Lung (tissue), 11 donors: ENCODE measurements at regions not wholly inside any gene's neighbourhood (a gene's known extent, or its start where the extent isn't known, plus 50 kb on each side); places are given as distances from the start of the nearest gene placed in this dataset.

Source experiments
- ATAC-seq: fragments of 200-7000 bp; cut with Tn5 transposase; one replicate; pipeline ENCODE4 v1.9.1; 2020; ENCODE audit warnings: moderate number of reproducible peaks; ENCODE audit not compliant: insufficient read depth, low FRiP score
- DNase-seq, 3 donors: peaks; one replicate each; pipeline ENCODE4 v3.0.0-alpha.2; 2013 to 2017
- H3K27ac ChIP-seq, 2 donors: one replicate each; pipeline ENCODE4 v1.5.1; 2013; ENCODE audit warnings: mild to moderate bottlenecking in 2 of 2, moderate library complexity in 2 of 2, control low read depth in 1 of 2, inconsistent platforms in 1 of 2, low read depth in 1 of 2, low read length in 1 of 2
- H3K27me3 ChIP-seq, 3 donors: one replicate each; pipeline ENCODE4 v1.5.1; 2013; ENCODE audit warnings: low read length in 2 of 3; ENCODE audit not compliant: control insufficient read depth in 3 of 3, insufficient read depth in 3 of 3
- H3K36me3 ChIP-seq, 4 donors: one replicate each; pipeline ENCODE4 v1.5.1; 2013; ENCODE audit warnings: low read length in 4 of 4, mild to moderate bottlenecking in 1 of 4, moderate library complexity in 1 of 4; ENCODE audit not compliant: control insufficient read depth in 4 of 4, insufficient read depth in 4 of 4
- H3K4me1 ChIP-seq, 5 donors: one replicate each; pipeline ENCODE4 v1.5.1; 2013; ENCODE audit warnings: low read length in 5 of 5, mild to moderate bottlenecking in 2 of 5, moderate library complexity in 1 of 5; ENCODE audit not compliant: control insufficient read depth in 5 of 5, insufficient read depth in 5 of 5
- H3K4me3 ChIP-seq: one replicate; pipeline ENCODE4 v1.5.1; 2013; ENCODE audit warnings: mild to moderate bottlenecking, control low read depth, moderate library complexity
- H3K9ac ChIP-seq, 2 donors: one replicate each; pipeline ENCODE4 v1.5.1; 2013; ENCODE audit warnings: low read length in 2 of 2, control low read depth in 1 of 2; ENCODE audit not compliant: insufficient read depth in 1 of 2
- H3K9me3 ChIP-seq, 4 donors: one replicate each; pipeline ENCODE4 v1.5.1; 2013; ENCODE audit warnings: low read length in 3 of 4, mild to moderate bottlenecking in 1 of 4, moderate library complexity in 1 of 4; ENCODE audit not compliant: control insufficient read depth in 4 of 4, insufficient read depth in 3 of 4
- WGBS, 2 donors: extraction: QIAGEN DNeasy Blood & Tissue Kit; methylation state at CpG; one replicate each; pipeline ENCODE4 v1.1.7; 2013; 5-methylcytosine and 5-hydroxymethylcytosine counted together
- TF ChIP-seq, protein P1 (sequence below): IDR thresholded peaks from 2 replicates; pipeline ENCODE4 v1.5.1; 2012; ENCODE audit warnings: mild to moderate bottlenecking; ENCODE audit errors: control extremely low read depth, extremely low read depth
- donor health status: control.
- donor health status: control.
- donor health status: Bipolar disorder and iron deficiency.
- donor health status: healthy.
- donor health status: DM: yes; HTN: yes; CAD: no.

DNA sequence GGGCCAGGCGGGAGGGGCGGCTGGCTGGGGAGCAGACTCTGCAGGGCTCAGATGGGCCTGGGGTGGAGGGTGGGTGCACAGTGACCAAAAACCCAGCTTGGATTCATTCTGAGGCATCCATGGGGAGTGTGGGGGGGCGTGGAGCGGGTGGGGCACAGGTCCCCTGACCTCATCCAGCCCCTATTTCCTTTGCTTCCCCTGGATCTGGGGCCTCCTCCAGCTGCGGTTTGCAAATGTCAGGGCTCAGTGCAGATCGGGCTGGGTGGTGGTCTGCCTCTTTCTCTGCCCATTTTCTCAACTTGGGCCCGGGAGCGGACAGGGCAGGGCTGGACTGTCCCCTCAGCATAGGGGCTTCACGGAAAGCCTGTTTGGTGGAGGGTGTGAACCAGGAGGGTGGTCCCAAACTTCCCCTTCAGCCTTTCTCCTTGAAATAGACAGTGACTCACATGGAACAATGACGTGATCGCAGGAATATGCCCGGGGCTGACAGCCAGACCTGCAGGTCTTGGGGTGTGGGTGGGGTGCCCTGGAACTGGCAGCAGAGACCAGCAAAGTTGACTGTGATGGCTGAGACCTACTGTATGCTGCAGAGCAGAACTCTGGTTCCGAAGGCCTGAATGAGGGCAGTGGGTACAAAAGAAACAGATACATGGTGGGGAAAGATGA lies 72.9 kb upstream of the PODXL start:
- ATAC-seq (no peak), DNase-seq (no peak)
- WGBS, 2 donors, result 62 to 74% methylated on average over 13 of the region's 13 CpGs

DNA sequence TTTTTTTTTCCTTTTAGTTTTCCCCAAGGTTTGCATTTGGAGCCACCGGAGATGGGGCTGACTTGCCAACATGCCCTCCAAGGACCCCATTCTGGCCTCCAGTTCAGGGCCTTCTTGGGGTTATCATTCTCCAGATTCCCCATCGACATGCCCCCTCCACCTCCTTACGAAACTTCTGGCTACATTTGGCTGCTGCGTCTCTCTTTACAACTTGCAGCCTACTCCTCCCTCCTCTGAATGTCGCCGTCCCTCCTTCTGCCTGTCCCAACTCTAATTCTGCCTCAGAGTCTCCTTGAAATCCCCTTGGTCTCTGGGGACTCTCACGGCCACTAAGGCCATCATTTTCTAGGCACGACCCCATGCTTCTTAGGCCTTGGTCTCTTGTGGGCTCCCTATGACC lies 72.2 kb upstream of the PODXL start:
- H3K36me3 ChIP-seq, result no peaks in the 10 kb centered on the region
- DNase-seq (no peak), ATAC-seq (no peak)
- H3K9me3 ChIP-seq, result peaks cover 0 to 2% (median 0%) of the 10 kb centered on the region in 4 donors
- no peaks in the 10 kb centered on the region for H3K27me3 ChIP-seq
- peak overlapping the region in 1 of 2 donors; percentile 18 for H3K27ac ChIP-seq
- 73 to 74% methylated on average over 8 of the region's 8 CpGs for WGBS, 2 donors
- H3K9ac ChIP-seq, result no peak overlapping the region
- TF ChIP-seq, protein P1, sequence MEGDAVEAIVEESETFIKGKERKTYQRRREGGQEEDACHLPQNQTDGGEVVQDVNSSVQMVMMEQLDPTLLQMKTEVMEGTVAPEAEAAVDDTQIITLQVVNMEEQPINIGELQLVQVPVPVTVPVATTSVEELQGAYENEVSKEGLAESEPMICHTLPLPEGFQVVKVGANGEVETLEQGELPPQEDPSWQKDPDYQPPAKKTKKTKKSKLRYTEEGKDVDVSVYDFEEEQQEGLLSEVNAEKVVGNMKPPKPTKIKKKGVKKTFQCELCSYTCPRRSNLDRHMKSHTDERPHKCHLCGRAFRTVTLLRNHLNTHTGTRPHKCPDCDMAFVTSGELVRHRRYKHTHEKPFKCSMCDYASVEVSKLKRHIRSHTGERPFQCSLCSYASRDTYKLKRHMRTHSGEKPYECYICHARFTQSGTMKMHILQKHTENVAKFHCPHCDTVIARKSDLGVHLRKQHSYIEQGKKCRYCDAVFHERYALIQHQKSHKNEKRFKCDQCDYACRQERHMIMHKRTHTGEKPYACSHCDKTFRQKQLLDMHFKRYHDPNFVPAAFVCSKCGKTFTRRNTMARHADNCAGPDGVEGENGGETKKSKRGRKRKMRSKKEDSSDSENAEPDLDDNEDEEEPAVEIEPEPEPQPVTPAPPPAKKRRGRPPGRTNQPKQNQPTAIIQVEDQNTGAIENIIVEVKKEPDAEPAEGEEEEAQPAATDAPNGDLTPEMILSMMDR, result no peak
- H3K4me1 ChIP-seq, result peaks cover 0 to 18% (median 0%) of the 10 kb centered on the region in 5 donors
- H3K4me3 ChIP-seq, result no peak overlapping the region

More for the DNA sequence above, 72.9 kb upstream of the PODXL start:
- Histone ChIP-seq H3K9me3 (peaks cover 0 to under 1% (median 0%) of the 10 kb centered on the region in 4 donors), H3K4me1 (peaks cover 0 to 16% (median 3%) of the 10 kb centered on the region in 5 donors), H3K27me3 (no peaks in the 10 kb centered on the region), H3K36me3 (no peaks in the 10 kb centered on the region), H3K27ac (peak overlapping the region in 1 of 2 donors; percentile 49), H3K4me3 (no peak overlapping the region), H3K9ac (no peak overlapping the region)
- TF ChIP-seq, protein P1, result no peak

DNA sequence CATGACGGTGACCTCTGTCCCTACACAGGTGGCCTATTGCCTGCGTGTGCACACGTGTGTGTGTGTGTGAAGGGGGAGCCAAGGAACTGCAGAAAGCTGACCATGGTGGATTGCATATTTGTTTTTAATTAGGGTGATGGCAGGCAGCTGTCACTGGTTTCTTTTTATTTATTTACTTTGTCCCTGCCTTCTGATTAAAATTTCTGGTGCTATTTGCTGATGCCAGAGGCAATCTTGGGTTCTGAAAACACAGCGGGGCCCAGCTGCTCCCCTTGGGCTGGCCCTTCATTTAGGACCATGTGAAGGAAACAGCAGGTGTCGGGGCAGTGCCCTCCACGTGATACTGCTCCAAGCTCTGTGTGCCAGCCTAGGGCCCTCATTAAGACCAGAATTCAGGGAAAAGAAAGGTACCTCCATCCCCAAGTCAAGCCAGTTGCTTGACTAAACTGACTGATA lies 71.3 kb upstream of the PODXL start:
- ATAC-seq, result no peak
- no peak overlapping the region for H3K9ac ChIP-seq
- H3K4me3 ChIP-seq, result no peak overlapping the region
- H3K27ac ChIP-seq, result peak overlapping the region in 1 of 2 donors; percentile 1
- TF ChIP-seq, protein P1, result no peak
- no peaks in the 10 kb centered on the region for H3K27me3 ChIP-seq
- H3K9me3 ChIP-seq, result peaks cover 0 to 2% (median 0%) of the 10 kb centered on the region in 4 donors
- 65 to 87% methylated on average over 6 of the region's 6 CpGs for WGBS, 2 donors
- DNase-seq, result no peak
- H3K36me3 ChIP-seq, result no peaks in the 10 kb centered on the region
- peaks cover 0 to 20% (median 0%) of the 10 kb centered on the region in 5 donors for H3K4me1 ChIP-seq
